GM12864 (cell line): ENCODE measurements at regions not wholly inside any gene's neighbourhood (a gene's known extent, or its start where the extent isn't known, plus 50 kb on each side); places are given as distances from the start of the nearest gene placed in this dataset.

ENCODE experiments used
- DNase-seq: peaks from one replicate; pipeline ENCODE4 v3.0.0-alpha.2; 2011; ENCODE audit warnings: low read depth
- H3K4me3 ChIP-seq: 2 replicates; pipeline ENCODE4 v1.5.1; 2011; ENCODE audit warnings: mild to moderate bottlenecking, low read depth, low read length, control low read depth
- CTCF ChIP-seq: IDR thresholded peaks from 2 replicates; pipeline ENCODE4 v1.5.1; 2011; ENCODE audit warnings: low read depth, mild to moderate bottlenecking, moderate library complexity, low read length, control low read depth, inconsistent platforms; ENCODE audit errors: missing control alignments

GRCh38 chr5:4651806-4652565 is 488.1 kb upstream of the ADAMTS16 start:
- no peak for DNase-seq
- no peak overlapping the region for H3K4me3 ChIP-seq
- TF ChIP-seq CTCF, result no peak

- DNase-seq, result no peak
- no peak for TF ChIP-seq CTCF
- H3K4me3 ChIP-seq, result no peak overlapping the region
Observed at GRCh38 chr5:4653475-4653874, 486.7 kb upstream of the ADAMTS16 start.

GRCh38 chr5:4659851-4660250 is 480.3 kb upstream of the ADAMTS16 start:
- no peak for DNase-seq
- H3K4me3 ChIP-seq, result no peak overlapping the region
- TF ChIP-seq CTCF, result no peak

GRCh38 chr5:4661326-4661725 is 478.8 kb upstream of the ADAMTS16 start:
- no peak for DNase-seq
- TF ChIP-seq CTCF, result no peak
- H3K4me3 ChIP-seq, result no peak overlapping the region

GRCh38 chr5:4661836-4662235 is 478.3 kb upstream of the ADAMTS16 start:
- no peak for DNase-seq
- no peak for TF ChIP-seq CTCF
- no peak overlapping the region for H3K4me3 ChIP-seq

DNA sequence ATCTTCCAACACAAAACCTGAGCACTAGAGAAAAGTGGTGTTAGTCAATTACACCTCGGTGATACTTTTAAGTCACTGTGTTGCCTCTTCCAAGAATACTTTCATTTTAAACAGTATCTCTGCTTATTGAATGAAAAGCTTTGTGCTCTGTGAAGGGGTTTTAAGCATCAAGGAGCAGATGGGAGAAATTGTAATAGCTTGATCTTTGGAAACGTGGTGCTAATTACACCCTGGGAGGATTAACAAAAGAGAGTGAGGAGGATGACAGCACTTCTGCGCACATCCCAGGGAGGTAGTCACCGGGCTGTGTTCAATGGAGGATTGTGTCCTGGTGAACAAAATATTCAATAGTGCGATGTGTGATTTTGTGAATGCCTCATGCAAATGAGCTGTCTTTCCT is 477.4 kb upstream of the ADAMTS16 start:
- no peak overlapping the region for H3K4me3 ChIP-seq
- no peak for TF ChIP-seq CTCF
- DNase-seq, result no peak

GRCh38 chr5:4665911-4666310 is 474.2 kb upstream of the ADAMTS16 start:
- no peak for DNase-seq
- no peak overlapping the region for H3K4me3 ChIP-seq
- no peak for TF ChIP-seq CTCF
